ENCODE measurements at regions not wholly inside any gene's neighbourhood (a gene's known extent, or its start where the extent isn't known, plus 50 kb on each side); places are given as distances from the start of the nearest gene placed in this dataset.

DNA sequence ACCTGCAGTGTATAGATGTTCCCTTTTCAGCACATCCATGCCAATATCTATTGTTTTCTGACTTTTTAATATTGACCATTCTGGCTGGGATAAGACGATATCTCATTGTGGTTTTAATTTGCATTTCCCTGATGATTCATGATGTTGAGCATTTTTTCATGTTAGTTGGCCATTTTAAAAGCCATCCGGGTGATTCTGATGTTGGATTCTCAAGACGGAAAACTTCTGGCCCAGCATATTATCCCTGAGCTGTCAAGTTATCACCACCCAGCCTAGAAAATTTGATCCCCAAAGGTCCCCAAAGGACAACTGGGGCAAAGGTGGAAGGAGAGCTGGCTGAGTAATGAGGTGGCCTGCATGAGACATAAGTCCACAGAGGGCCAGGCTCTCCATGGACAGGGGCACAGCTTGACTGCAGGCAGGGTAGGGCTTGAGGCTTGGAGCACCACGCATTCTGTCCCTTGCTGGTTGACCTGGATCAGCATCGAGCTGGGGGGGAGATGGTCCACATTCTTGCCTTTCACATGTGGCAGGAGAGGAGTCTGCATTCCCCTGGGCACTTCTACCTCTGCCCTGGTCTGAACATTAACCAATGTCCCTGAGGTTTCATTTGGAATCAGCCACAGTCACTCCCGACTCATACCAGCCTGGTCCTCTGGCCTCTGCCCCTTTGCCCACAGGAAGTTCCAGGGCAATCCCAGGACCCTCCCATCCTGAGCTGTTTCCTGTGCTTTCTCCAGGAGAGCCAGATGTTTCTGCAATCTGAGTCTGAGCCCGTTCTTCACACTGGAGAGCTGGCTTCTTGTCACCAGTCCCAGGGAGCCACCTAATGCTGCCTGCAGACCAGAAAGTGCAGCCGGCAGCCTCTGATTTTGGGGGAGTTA, 69.2 kb downstream of the ISG20 start:
- Histone ChIP-seq H3K27ac (ENCODE audit: low read depth, low read length, poor library complexity, severe bottlenecking) (no peak overlapping the region), H3K4me3 (ENCODE audit: low read depth, low read length, poor library complexity, severe bottlenecking) (no peak overlapping the region), H3K9me3 (ENCODE audit: low read depth, low read length, poor library complexity, severe bottlenecking) (no peaks in the 10 kb centered on the region), H3K36me3 (ENCODE audit: insufficient read depth, low read length, poor library complexity, severe bottlenecking) (no peaks in the 10 kb centered on the region), H3K4me1 (ENCODE audit: insufficient read depth, low read length, poor library complexity, severe bottlenecking) (no peaks in the 10 kb centered on the region), H3K27me3 (replicated peaks; ENCODE audit: insufficient read depth, low read depth, low read length, poor library complexity) (peaks cover 76% of the 10 kb centered on the region)
- DNase-seq (ENCODE audit: low spot score) = no peak
- POLR2A ChIA-PET (ENCODE audit: low non-redundant PET) = no interaction called here
- no TSS peak for BruUV-seq (replicated peaks)
- intact Hi-C loops (cut with micrococcal nuclease; ENCODE audit: unreplicated experiment) = no loop called here
- TF ChIP-seq CTCF (conservative IDR thresholded peaks at IDR 0.05; ENCODE audit: low read depth, low read length) (no peak), EZH2 (IDR thresholded peaks at IDR 0.05; ENCODE audit: borderline replicate concordance, low read depth, low read length, poor library complexity, severe bottlenecking) (no peak)
- CTCF ChIA-PET = no interaction called here

GRCh38 chr15:88708655-88709054, 69.8 kb downstream of the ISG20 start:
- POLR2A ChIA-PET (ENCODE audit: low non-redundant PET) = no interaction called here
- DNase-seq (ENCODE audit: low spot score) = peak; percentile 9
- no peak overlapping the region for H3K4me3 ChIP-seq (ENCODE audit: low read depth, low read length, poor library complexity, severe bottlenecking)
- BruUV-seq (replicated peaks) = no TSS peak
- CTCF ChIA-PET = no interaction called here
- H3K27ac ChIP-seq (ENCODE audit: low read depth, low read length, poor library complexity, severe bottlenecking) = no peak overlapping the region
- no peaks in the 10 kb centered on the region for H3K36me3 ChIP-seq (ENCODE audit: insufficient read depth, low read length, poor library complexity, severe bottlenecking)
- peaks cover 79% of the 10 kb centered on the region for H3K27me3 ChIP-seq (replicated peaks; ENCODE audit: insufficient read depth, low read depth, low read length, poor library complexity)
- no peak for TF ChIP-seq CTCF (conservative IDR thresholded peaks at IDR 0.05; ENCODE audit: low read depth, low read length)
- no peaks in the 10 kb centered on the region for H3K4me1 ChIP-seq (ENCODE audit: insufficient read depth, low read length, poor library complexity, severe bottlenecking)
- intact Hi-C loops (cut with micrococcal nuclease; ENCODE audit: unreplicated experiment) = no loop called here
- H3K9me3 ChIP-seq (ENCODE audit: low read depth, low read length, poor library complexity, severe bottlenecking) = no peaks in the 10 kb centered on the region

- H3K9me3 ChIP-seq (ENCODE audit: low read depth, low read length, poor library complexity, severe bottlenecking) = no peaks in the 10 kb centered on the region
- CTCF ChIA-PET = no interaction called here
- POLR2A ChIA-PET (ENCODE audit: low non-redundant PET) = interaction anchor here (0.7 kb wide), 1 partner anchor 41 kb away, joined by 3 read pairs; no protein-coding TSS in a partner anchor
- no peaks in the 10 kb centered on the region for H3K36me3 ChIP-seq (ENCODE audit: insufficient read depth, low read length, poor library complexity, severe bottlenecking)
- no peak overlapping the region for H3K4me3 ChIP-seq (ENCODE audit: low read depth, low read length, poor library complexity, severe bottlenecking)
- TF ChIP-seq CTCF (conservative IDR thresholded peaks at IDR 0.05; ENCODE audit: low read depth, low read length) (no peak), EZH2 (IDR thresholded peaks at IDR 0.05; ENCODE audit: borderline replicate concordance, low read depth, low read length, poor library complexity, severe bottlenecking) (no peak)
- H3K27me3 ChIP-seq (replicated peaks; ENCODE audit: insufficient read depth, low read depth, low read length, poor library complexity) = peaks cover 72% of the 10 kb centered on the region
- no TSS peak for BruUV-seq (replicated peaks)
- H3K4me1 ChIP-seq (ENCODE audit: insufficient read depth, low read length, poor library complexity, severe bottlenecking) = no peaks in the 10 kb centered on the region
- DNase-seq (ENCODE audit: low spot score) = no peak
- no peak overlapping the region for H3K27ac ChIP-seq (ENCODE audit: low read depth, low read length, poor library complexity, severe bottlenecking)
- intact Hi-C loops (cut with micrococcal nuclease; ENCODE audit: unreplicated experiment) = no loop called here
Measured at GRCh38 chr15:88710027-88710715, 71.4 kb downstream of the ISG20 start.
